Panc1 (cell line): ENCODE measurements at regions not wholly inside any gene's neighbourhood (a gene's known extent, or its start where the extent isn't known, plus 50 kb on each side); places are given as distances from the start of the nearest gene placed in this dataset.

Source experiments
- ATAC-seq: fragments of 200-7000 bp; cut with Tn5 transposase; 2 replicates; pipeline ENCODE4 v1.9.1; 2020; ENCODE audit warnings: mild to moderate bottlenecking, moderate library complexity
- BruUV-seq: library from RNA; stranded (reverse); fragments of 400-500 nt; replicated peaks from 2 replicates; lab custom pipeline; 2021; lab: Mats Ljungman, UMichigan
- CTCF ChIA-PET: fragments of 300-600 bp; sonication (Branson Sonifier 250); formaldehyde crosslinking; loops from one replicate; lab custom pipeline; 2022; ENCODE audit warnings: antibody characterized with exemption; lab: Charles Lee
- POLR2A ChIA-PET: fragments of 300-600 bp; sonication (Branson Sonifier 250); formaldehyde crosslinking; loops from one replicate; lab custom pipeline; 2022; ENCODE audit warnings: antibody characterized with exemption; lab: Charles Lee
- DNase-seq: peaks from one replicate; pipeline ENCODE4 v3.0.0-alpha.2; 2010; ENCODE audit warnings: low read depth, low spot score
- H3K27ac ChIP-seq: 2 replicates; pipeline ENCODE4 v1.5.1; 2011; ENCODE audit warnings: mild to moderate bottlenecking, low read length, inconsistent platforms
- H3K27me3 ChIP-seq: fragments of 200-500 bp; sonication (Bioruptor generic); 2 replicates; pipeline ENCODE4 v1.6.0; 2014; ENCODE audit warnings: low read length, inconsistent platforms; ENCODE audit not compliant: control insufficient read depth, insufficient read depth
- H3K36me3 ChIP-seq: fragments of 200-500 bp; sonication (Bioruptor generic); 2 replicates; pipeline ENCODE4 v1.5.1; 2014; ENCODE audit warnings: inconsistent platforms, mild to moderate bottlenecking, low read length, moderate library complexity; ENCODE audit not compliant: control insufficient read depth, insufficient read depth
- H3K4me1 ChIP-seq: 2 replicates; pipeline ENCODE4 v1.5.1; 2011; ENCODE audit warnings: inconsistent platforms, mild to moderate bottlenecking, low read length, moderate library complexity; ENCODE audit not compliant: control insufficient read depth, insufficient read depth
- H3K4me3 ChIP-seq, 2 experiments: 2 replicates each; pipeline ENCODE4 v1.5.1; 2011 to 2012; ENCODE audit warnings: low read depth in 2 of 2, low read length in 2 of 2, mild to moderate bottlenecking in 2 of 2, inconsistent platforms in 1 of 2, moderate library complexity in 1 of 2
- H3K9me3 ChIP-seq: fragments of 200-500 bp; sonication (Bioruptor generic); 2 replicates; pipeline ENCODE4 v1.5.1; 2014; ENCODE audit warnings: low read depth, mild to moderate bottlenecking, inconsistent platforms, low read length, moderate library complexity; ENCODE audit not compliant: control insufficient read depth, insufficient read depth
- POLR2AphosphoS5 ChIP-seq: IDR thresholded peaks from 2 replicates; pipeline ENCODE4 v1.6.1; 2012; ENCODE audit warnings: mild to moderate bottlenecking, low read depth, low read length, moderate library complexity
- SIN3A ChIP-seq: IDR thresholded peaks from 2 replicates; pipeline ENCODE4 v1.6.1; 2012; ENCODE audit warnings: low read depth, mild to moderate bottlenecking, low read length, moderate library complexity, borderline replicate concordance; ENCODE audit not compliant: insufficient read depth
- TCF7L2 ChIP-seq: IDR thresholded peaks from 2 replicates; pipeline ENCODE4 v1.6.1; 2011; ENCODE audit warnings: mild to moderate bottlenecking, low read depth, low read length, inconsistent platforms
- in situ Hi-C: cut with HindIII; loops from 2 replicates; pipeline ENCODE4 v1.10.0; 2016; ENCODE audit warnings: low sequenced_read_pairs, low pct_unique_long_range_greater_than_20kb
- intact Hi-C: fragments of 100-400 bp; cut with micrococcal nuclease; formaldehyde crosslinking; loops from one replicate; pipeline ENCODE4 v1.10.0; 2022; ENCODE audit not compliant: unreplicated experiment
- TF ChIP-seq, protein P1 (sequence below), 2 experiments: IDR thresholded peaks; 2 replicates each; pipeline ENCODE4 v1.6.1; 2011 to 2012; ENCODE audit warnings: low read depth in 2 of 2, control low read depth in 1 of 2, low read length in 1 of 2, mild to moderate bottlenecking in 1 of 2, moderate library complexity in 1 of 2; ENCODE audit not compliant: insufficient read depth in 1 of 2
- TF ChIP-seq, protein P2 (sequence below): fragments of 450-650 bp; IDR thresholded peaks from 2 replicates; pipeline ENCODE4 v1.5.1; 2017; ENCODE audit warnings: mild to moderate bottlenecking

DNA sequence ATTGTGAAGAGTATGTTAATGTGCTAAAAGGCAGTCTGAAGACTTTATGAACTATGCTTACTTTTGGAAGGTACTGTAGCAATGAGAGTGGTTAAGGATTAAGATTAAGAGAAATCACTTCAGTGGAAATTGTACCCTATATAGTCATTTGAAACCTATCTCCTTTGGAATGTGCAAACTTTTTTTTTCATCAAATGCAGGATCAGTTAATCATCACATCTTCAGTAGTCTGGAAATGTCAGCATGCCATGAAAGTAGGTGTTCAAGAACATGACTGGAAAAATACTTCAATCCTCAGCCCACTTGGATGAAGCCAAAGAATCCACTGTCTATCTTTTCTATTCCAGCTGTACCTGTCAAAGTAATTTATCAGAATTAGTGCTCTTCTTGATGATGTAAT, 157.8 kb upstream of the TMEM161B start:
- Histone ChIP-seq H3K9me3 (no peaks in the 10 kb centered on the region), H3K27me3 (no peaks in the 10 kb centered on the region), H3K36me3 (no peaks in the 10 kb centered on the region), H3K4me3 (no peak overlapping the region), H3K4me1 (no peaks in the 10 kb centered on the region), H3K27ac (no peak overlapping the region)
- ATAC-seq = no peak
- BruUV-seq = no TSS peak
- in situ Hi-C loops (no loop called here), intact Hi-C loops (no loop called here)
- TF ChIP-seq TCF7L2 (no peak), SIN3A (no peak), POLR2AphosphoS5 (no peak)
- TF ChIP-seq, protein P1, sequence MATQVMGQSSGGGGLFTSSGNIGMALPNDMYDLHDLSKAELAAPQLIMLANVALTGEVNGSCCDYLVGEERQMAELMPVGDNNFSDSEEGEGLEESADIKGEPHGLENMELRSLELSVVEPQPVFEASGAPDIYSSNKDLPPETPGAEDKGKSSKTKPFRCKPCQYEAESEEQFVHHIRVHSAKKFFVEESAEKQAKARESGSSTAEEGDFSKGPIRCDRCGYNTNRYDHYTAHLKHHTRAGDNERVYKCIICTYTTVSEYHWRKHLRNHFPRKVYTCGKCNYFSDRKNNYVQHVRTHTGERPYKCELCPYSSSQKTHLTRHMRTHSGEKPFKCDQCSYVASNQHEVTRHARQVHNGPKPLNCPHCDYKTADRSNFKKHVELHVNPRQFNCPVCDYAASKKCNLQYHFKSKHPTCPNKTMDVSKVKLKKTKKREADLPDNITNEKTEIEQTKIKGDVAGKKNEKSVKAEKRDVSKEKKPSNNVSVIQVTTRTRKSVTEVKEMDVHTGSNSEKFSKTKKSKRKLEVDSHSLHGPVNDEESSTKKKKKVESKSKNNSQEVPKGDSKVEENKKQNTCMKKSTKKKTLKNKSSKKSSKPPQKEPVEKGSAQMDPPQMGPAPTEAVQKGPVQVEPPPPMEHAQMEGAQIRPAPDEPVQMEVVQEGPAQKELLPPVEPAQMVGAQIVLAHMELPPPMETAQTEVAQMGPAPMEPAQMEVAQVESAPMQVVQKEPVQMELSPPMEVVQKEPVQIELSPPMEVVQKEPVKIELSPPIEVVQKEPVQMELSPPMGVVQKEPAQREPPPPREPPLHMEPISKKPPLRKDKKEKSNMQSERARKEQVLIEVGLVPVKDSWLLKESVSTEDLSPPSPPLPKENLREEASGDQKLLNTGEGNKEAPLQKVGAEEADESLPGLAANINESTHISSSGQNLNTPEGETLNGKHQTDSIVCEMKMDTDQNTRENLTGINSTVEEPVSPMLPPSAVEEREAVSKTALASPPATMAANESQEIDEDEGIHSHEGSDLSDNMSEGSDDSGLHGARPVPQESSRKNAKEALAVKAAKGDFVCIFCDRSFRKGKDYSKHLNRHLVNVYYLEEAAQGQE (IDR thresholded peaks at IDR 0.05; ENCODE audit: insufficient read depth in 1 of 2, low read depth in 2 of 2, low read length in 1 of 2) = no peak
- TF ChIP-seq, protein P2, sequence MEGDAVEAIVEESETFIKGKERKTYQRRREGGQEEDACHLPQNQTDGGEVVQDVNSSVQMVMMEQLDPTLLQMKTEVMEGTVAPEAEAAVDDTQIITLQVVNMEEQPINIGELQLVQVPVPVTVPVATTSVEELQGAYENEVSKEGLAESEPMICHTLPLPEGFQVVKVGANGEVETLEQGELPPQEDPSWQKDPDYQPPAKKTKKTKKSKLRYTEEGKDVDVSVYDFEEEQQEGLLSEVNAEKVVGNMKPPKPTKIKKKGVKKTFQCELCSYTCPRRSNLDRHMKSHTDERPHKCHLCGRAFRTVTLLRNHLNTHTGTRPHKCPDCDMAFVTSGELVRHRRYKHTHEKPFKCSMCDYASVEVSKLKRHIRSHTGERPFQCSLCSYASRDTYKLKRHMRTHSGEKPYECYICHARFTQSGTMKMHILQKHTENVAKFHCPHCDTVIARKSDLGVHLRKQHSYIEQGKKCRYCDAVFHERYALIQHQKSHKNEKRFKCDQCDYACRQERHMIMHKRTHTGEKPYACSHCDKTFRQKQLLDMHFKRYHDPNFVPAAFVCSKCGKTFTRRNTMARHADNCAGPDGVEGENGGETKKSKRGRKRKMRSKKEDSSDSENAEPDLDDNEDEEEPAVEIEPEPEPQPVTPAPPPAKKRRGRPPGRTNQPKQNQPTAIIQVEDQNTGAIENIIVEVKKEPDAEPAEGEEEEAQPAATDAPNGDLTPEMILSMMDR = no peak
- no peak for DNase-seq
- POLR2A ChIA-PET = no interaction called here
- CTCF ChIA-PET = no interaction called here

DNA sequence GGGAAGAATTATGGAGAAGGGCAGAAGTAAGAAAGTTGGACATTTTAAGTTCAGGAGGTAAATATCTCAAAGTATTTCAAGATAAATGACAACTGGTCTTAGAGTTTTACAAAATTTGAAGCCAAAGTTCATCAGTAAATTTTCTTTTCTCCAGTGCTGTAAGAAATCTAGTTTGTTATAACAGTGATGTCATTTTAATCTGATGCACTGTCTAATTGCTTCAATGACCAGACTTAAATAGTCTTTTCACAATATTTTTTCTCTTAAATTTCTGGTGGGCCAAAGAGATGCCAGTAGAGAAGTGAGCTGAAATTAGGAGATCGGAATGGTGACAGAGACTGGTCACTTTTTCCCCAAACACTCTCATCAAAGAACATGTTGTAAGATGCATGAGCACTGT, 156.5 kb upstream of the TMEM161B start:
- TF ChIP-seq SIN3A (no peak), TCF7L2 (no peak), POLR2AphosphoS5 (no peak)
- TF ChIP-seq, protein P1 (IDR thresholded peaks at IDR 0.05; ENCODE audit: insufficient read depth in 1 of 2, low read depth in 2 of 2, low read length in 1 of 2) = no peak
- TF ChIP-seq, protein P2 = no peak
- no TSS peak for BruUV-seq
- DNase-seq = no peak
- H3K27ac ChIP-seq = no peak overlapping the region
- intact Hi-C loops (no loop called here), in situ Hi-C loops (no loop called here)
- H3K4me1 ChIP-seq = no peaks in the 10 kb centered on the region
- ChIA-PET POLR2A (interaction anchor here (0.5 kb wide), 1 partner anchor 251 kb away, joined by 13 read pairs; no protein-coding TSS in a partner anchor), CTCF (no interaction called here)
- ATAC-seq = no peak
- no peaks in the 10 kb centered on the region for H3K9me3 ChIP-seq
- H3K27me3 ChIP-seq = no peaks in the 10 kb centered on the region
- H3K4me3 ChIP-seq = no peak overlapping the region
- no peaks in the 10 kb centered on the region for H3K36me3 ChIP-seq
